Ovary (tissue), 7 donors: ENCODE measurements at regions not wholly inside any gene's neighbourhood (a gene's known extent, or its start where the extent isn't known, plus 50 kb on each side); places are given as distances from the start of the nearest gene placed in this dataset.

Source experiments
- DNase-seq, 5 donors: peaks; one replicate each; pipeline ENCODE4 v3.0.0-alpha.2; 2019 to 2020
- H3K27ac ChIP-seq, 2 donors: fragments of 200-600 bp; one replicate each; pipeline versions ENCODE4 v1.5.1 to v1.8.0; 2019 to 2022
- H3K27me3 ChIP-seq: fragments of 200-600 bp; one replicate; pipeline ENCODE4 v1.8.0; 2022
- H3K36me3 ChIP-seq: fragments of 200-600 bp; sonication (generic); one replicate; pipeline ENCODE4 v1.5.1; 2019
- H3K4me1 ChIP-seq: one replicate; pipeline ENCODE4 v1.8.1; 2013; ENCODE audit warnings: mild to moderate bottlenecking, moderate library complexity; ENCODE audit not compliant: insufficient read depth
- H3K4me3 ChIP-seq: fragments of 200-600 bp; sonication (generic); one replicate; pipeline ENCODE4 v1.5.1; 2017
- H3K9me3 ChIP-seq, 2 donors: fragments of 200-600 bp in 1 of 2; sonication (generic) in 1 of 2; one replicate each; pipeline versions ENCODE4 v1.5.1 to v1.8.1; 2013 to 2019; ENCODE audit warnings: mild to moderate bottlenecking in 1 of 2, moderate library complexity in 1 of 2
- CTCF ChIP-seq, 3 donors: fragments of 450-650 bp in 2 of 3; fragments of 200-600 bp in 1 of 3; IDR thresholded peaks; one replicate each; pipeline versions ENCODE4 v1.5.1 to v1.8.0; 2016 to 2022; ENCODE audit warnings: antibody characterized with exemption in 3 of 3, mild to moderate bottlenecking in 1 of 3
- EP300 ChIP-seq: sonication (generic); formaldehyde crosslinking; IDR thresholded peaks from one replicate; pipeline ENCODE4 v1.6.1; 2017; ENCODE audit warnings: antibody characterized with exemption
- POLR2A ChIP-seq: fragments of 450-650 bp; IDR thresholded peaks from one replicate; pipeline ENCODE4 v1.6.1; 2017; ENCODE audit warnings: antibody characterized with exemption, mild to moderate bottlenecking, moderate library complexity
- WGBS, 3 donors: extraction: QIAGEN DNeasy Blood & Tissue Kit in 1 of 3; methylation state at CpG; one replicate each; pipeline versions ENCODE4 v1.1.5 to v1.1.7; 2013 to 2017; 5-methylcytosine and 5-hydroxymethylcytosine counted together
- intact Hi-C, 4 donors: fragments of 100-400 bp; cut with DNase I; formaldehyde crosslinking; loops; one replicate each; pipeline versions ENCODE4 v1.11.0 to v1.15.1; 2022 to 2023
- donor health status: DM: no; HTN: no; CAD: no; lungs with moderate emphysema.
- donor health status: DM: no; HTN: no; CAD: no.
- donor health status: Bipolar disorder and iron deficiency.
- donor health status: DM: no; HTN: no; CAD: no.
- donor health status: DM: yes; HTN: yes; CAD: no.

- no peaks in the 10 kb centered on the region for H3K9me3 ChIP-seq
- H3K27ac ChIP-seq, result no peak overlapping the region
- H3K4me1 ChIP-seq, result no peaks in the 10 kb centered on the region
- TF ChIP-seq CTCF (IDR thresholded peaks at IDR 0.05) (no peak), POLR2A (no peak), EP300 (no peak)
- no peaks in the 10 kb centered on the region for H3K27me3 ChIP-seq
- no peak overlapping the region for H3K4me3 ChIP-seq
- H3K36me3 ChIP-seq, result no peaks in the 10 kb centered on the region
- WGBS, 3 donors, result 59 to 63% (median 61%) methylated on average over 11 of the region's 11 CpGs
- intact Hi-C loops, result no loop called here
- no peak for DNase-seq
Measured at GRCh38 chr15:38651328-38652038, 86.9 kb upstream of the RASGRP1 start.

GRCh38 chr15:38652183-38652794 lies 87.7 kb upstream of the RASGRP1 start:
- no peaks in the 10 kb centered on the region for H3K36me3 ChIP-seq
- no peak overlapping the region for H3K4me3 ChIP-seq
- H3K27ac ChIP-seq, result no peak overlapping the region
- H3K27me3 ChIP-seq, result no peaks in the 10 kb centered on the region
- no peak for DNase-seq
- intact Hi-C loops, result no loop called here
- 90 to 94% (median 92%) methylated on average over 5 of the region's 5 CpGs for WGBS, 3 donors
- H3K9me3 ChIP-seq, result no peaks in the 10 kb centered on the region
- TF ChIP-seq CTCF (IDR thresholded peaks at IDR 0.05) (no peak), EP300 (no peak), POLR2A (no peak)
- no peaks in the 10 kb centered on the region for H3K4me1 ChIP-seq

GRCh38 chr15:38652998-38653397 lies 88.4 kb upstream of the RASGRP1 start:
- no peak for DNase-seq
- no peaks in the 10 kb centered on the region for H3K9me3 ChIP-seq
- H3K27ac ChIP-seq, result no peak overlapping the region
- no peaks in the 10 kb centered on the region for H3K27me3 ChIP-seq
- no peaks in the 10 kb centered on the region for H3K4me1 ChIP-seq
- intact Hi-C loops, result no loop called here
- 66 to 75% (median 69%) methylated on average over 6 of the region's 6 CpGs for whole genome bisulfite sequencing, 3 donors
- no peak overlapping the region for H3K4me3 ChIP-seq
- H3K36me3 ChIP-seq, result no peaks in the 10 kb centered on the region
- no peak for TF ChIP-seq POLR2A
- TF ChIP-seq EP300, result no peak
- no peak for TF ChIP-seq CTCF (IDR thresholded peaks at IDR 0.05)

GRCh38 chr15:38658431-38658830 lies 93.8 kb upstream of the RASGRP1 start:
- no peak for DNase-seq
- Histone ChIP-seq H3K9me3 (no peaks in the 10 kb centered on the region), H3K4me1 (no peaks in the 10 kb centered on the region), H3K27ac (no peak overlapping the region), H3K4me3 (no peak overlapping the region), H3K27me3 (no peaks in the 10 kb centered on the region), H3K36me3 (no peaks in the 10 kb centered on the region)
- 64 to 81% (median 71%) methylated on average over 5 of the region's 5 CpGs for WGBS, 3 donors
- intact Hi-C loops, result no loop called here
- no peak for TF ChIP-seq EP300
- TF ChIP-seq POLR2A, result no peak
- TF ChIP-seq CTCF (IDR thresholded peaks at IDR 0.05), result no peak
